ENCODE measurements at regions not wholly inside any gene's neighbourhood (a gene's known extent, or its start where the extent isn't known, plus 50 kb on each side); places are given as distances from the start of the nearest gene placed in this dataset.

DNA sequence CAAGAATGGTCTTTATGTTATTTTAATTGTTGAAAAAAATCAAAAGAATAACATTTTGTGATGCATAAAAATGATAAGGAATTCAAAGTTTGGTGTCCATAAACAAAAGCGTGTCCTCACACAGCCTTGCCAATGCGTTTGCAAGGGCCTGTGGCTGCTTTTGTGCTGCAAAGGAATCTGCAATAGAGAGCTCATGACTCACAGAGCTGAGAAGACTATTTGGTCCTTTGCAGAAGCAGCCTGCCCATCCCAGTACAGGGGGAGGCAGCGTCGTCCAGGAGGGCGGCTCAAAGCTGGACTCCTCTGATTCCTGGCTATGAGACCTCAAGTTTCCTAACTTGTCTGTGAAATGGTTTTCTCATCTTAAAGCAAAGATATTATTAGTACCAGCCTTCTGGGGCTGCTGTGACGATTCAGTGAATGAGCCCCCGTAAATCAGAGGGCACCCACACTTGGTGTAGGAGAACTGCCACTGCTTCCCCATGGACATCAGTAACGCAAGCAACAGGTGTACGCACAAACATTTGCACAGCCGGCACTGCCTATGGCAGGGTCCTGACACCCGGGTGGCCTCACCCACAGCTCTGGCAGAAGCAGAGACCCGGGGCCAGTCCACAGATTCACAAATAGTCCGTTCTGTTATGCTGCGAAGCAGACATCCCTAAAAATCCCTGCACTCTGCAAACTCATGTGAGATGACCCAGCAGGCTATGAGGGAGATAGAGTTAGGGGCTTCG, 70.6 kb upstream of the ASAP2 start:
- no peak for DNase-seq

DNA sequence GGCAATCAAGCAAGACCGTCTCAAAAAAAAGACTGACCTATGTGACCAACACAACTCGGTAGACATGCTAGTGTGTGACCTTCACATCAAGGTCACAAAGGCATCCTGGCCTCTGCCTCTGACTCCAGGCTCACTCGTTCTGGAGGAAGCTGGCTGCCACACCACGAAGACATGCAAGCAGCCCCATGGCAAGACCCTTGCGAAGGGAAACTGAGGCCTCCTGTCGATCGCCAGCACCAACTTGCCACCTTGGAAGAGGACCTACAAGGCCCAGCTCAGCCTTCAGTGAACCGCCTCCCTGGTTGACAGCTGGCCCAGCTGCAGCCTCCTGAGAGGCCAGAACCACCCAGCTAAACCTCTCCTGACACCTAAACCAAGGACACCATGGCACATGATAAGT, 79.3 kb upstream of the ASAP2 start:
- no peak for DNase-seq

DNA sequence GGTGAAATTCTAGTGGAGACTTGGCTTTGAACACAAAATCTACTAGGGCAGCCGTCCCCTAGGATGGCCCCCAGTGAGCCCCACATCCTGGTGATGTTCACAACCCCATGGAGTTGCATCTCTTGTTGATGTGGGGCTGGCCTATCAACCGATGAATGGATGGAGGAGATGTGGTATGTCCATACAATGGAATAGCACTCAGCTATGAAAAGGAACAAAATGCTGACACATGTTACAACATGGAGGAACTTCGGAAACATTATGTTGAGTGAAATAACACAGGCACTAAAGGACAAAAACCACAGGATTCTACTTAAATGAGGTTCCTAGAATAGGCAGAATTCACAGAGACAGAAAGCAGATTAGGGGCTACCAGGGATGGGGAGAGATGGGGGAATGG, 80.1 kb upstream of the ASAP2 start:
- no peak for DNase-seq

DNA sequence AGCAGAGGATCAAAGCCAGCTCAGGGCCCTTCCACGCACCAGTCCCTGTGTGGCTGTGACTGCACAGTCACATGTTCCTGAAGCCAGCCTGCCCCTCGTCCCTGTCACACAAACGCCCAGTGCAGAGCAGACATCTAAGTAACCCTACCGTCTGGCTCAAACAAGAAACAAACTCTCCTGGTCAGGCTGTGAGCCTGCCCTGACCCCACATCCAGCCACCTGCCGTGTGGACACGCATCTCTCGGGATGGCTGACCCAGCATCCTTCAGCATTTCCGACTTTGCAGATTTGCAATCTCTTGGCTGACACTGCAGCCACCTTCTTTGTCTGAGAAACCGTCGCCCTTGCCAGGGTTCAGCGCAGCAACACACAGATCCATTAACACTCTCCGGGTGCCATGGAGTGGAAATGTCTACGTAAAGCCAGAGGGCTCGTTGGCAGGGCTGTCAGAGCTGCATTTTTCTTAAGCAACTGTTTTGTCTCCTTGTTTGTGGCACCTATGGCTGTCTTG, 82.3 kb upstream of the ASAP2 start:
- DNase-seq: no peak

DNA sequence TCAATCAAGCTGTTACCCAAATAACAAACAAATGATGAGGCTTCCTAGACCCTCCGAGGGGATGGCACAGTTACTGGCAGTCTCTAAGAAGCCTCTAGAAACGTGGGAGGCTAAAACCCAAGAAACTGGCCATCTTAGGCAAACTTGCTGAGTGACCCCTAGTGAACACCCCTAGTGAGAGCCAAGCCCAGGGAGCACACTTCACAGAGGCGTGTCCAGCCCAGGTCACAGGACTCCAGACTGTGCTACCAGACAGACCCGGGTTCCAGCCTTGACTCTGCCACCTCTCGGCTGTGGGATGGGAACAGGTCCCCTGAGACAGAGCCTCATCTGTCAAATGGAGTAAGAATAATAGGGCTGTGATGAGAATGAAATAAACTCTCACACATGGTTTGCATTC, 83.5 kb upstream of the ASAP2 start:
- no peak for DNase-seq

DNA sequence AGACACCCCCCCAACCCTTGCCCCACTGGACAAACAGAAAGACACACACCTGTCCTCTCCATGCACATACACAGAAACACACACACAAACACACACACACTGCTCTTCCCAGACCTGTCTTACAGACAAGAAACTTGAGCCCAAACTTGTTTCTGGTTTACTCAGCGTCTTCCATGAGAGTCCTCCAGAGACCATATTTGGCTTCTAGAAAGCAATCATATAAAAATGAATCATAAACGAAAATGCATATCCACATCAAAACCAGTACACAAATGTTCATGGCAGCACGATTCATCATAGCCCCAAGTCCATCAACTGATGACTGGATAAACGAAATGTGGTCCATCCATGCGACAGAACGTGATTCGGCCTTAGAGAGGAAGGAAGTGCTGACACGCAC, 84.2 kb upstream of the ASAP2 start:
- no peak for DNase-seq

DNA sequence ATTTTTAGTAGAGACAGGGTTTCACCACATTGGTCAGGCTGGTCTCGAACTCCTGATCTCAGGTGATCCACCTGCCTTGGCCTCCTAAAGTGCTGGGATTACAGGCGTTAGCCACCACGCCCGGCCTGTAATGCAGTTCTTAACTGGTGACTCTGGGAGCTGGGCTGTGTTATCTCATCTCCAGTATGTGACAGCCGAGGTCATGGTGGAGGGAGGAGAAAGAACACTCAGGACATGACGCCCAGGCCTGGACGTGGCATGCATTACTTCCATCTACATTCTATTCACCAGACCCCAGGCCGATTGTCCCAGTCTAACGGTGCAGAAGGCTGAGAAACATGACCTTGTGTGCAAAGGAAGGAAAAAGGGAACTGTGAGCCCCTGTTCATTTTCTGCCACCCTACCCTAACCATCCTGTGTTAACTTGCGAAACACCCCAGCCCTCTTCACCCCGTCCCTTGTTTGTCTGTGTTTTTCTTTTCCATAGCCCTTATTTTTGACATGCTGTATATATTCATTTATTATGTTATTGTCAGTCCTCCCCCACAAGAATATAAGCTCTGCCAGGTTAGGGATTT, 88.1 kb upstream of the ASAP2 start:
- DNase-seq: no peak

DNA sequence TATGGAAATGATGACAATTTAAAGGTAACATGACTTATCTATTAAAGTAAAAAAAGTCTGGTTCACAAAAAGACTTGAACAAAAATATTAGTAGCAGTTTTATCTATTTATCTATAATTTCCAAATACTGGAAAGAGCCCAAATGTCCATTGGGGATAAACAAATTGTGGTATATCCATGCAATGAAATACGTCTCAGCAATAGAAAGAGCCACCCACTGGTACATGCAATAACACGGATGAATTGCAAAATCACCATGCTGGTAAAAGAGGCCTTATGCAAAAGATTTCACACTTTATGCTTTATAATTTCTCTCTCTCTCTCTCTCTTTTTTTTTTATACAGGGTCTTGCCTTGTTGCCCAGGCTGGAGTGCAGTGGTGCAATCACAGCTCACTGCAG, 91.4 kb upstream of the ASAP2 start:
- no peak for DNase-seq

DNA sequence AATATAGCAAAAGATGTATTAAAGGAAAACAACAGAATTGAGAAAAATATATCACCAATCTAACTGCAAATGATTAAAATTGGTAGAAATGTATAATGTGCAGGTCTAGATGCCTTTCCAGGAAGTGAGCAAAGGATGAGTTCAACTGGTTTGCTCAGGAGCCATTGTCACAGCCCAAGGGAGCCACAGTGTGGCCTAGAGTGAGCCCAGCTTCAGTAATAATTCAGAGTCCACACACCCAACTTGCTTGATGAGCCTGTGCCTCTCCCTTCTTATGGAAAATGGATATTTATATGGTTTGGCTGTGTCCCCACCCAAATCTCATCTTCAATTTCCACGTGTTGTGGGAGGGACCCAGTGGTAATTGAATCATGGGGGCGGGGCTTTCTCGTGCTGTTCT, 92.2 kb upstream of the ASAP2 start:
- no peak for DNase-seq

DNA sequence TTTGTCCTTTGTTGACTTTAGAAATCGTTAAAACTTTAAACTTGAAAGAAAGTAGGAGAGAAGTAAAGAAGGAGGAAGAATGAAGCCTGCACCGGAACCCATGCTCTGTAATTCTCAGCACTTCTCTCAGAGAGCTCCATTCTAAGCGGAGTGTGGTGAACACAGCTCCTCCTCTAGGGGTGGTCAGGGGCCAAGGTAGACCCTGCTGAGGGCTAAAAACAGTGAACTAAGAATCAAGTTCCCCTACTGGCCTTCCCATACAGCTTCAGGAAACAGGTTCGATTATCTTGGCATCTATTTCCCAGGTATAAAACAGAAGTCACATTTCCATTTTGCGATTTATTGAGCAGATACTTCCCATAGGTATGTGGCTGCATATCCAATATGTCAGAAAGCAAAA, 92.7 kb upstream of the ASAP2 start:
- DNase-seq: no peak

DNA sequence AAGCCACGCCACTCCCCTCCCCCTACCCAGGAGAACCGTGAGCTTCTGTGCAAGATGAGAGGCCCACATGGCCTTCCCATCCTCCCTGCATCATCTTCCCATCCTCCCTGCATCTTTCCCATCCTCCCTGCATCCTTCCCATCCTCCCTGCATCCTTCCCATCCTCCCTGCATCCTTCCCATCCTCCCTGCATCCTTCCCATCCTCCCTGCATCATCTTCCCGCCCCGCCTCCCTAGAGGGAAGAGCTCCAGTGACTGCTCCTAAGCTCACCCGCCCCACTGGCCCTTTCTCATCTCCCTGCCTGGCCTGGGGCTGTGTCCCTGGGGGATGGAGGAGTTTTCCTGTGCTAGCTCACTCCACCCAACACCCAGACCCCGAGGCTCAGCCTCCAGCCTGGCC, 93.3 kb upstream of the ASAP2 start:
- DNase-seq: no peak

DNA sequence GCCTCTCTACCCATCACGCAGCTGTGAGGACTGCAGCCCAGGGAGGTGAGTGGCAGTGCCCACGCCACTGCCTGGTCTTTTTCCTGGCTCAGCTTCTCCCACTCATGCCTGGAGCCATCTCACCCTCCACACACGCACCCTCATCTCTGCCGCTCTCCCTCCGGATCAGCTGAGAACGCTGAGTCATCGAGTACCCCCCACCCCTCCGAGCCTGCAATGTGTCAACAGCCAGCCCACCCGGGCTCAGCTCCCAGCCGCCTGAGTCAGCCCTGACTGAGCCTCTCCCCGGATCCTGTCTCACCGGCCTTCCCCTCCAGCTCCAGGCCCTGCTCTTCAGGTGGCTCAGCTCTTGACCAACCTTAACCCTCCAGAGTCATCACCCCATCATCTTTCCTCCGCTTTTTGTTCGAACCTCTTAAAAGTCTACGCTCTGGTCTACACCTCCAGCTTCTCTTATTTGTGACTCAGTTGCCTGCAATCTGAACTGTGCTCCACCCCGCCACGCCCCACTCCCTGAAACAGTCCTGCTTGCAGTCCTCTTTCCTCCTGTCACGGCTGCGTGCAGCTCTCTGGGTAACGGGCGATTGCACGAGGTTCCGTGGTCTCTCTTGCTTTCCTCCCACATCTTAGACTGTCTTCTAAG, 94.4 kb upstream of the ASAP2 start:
- no peak for DNase-seq

DNA sequence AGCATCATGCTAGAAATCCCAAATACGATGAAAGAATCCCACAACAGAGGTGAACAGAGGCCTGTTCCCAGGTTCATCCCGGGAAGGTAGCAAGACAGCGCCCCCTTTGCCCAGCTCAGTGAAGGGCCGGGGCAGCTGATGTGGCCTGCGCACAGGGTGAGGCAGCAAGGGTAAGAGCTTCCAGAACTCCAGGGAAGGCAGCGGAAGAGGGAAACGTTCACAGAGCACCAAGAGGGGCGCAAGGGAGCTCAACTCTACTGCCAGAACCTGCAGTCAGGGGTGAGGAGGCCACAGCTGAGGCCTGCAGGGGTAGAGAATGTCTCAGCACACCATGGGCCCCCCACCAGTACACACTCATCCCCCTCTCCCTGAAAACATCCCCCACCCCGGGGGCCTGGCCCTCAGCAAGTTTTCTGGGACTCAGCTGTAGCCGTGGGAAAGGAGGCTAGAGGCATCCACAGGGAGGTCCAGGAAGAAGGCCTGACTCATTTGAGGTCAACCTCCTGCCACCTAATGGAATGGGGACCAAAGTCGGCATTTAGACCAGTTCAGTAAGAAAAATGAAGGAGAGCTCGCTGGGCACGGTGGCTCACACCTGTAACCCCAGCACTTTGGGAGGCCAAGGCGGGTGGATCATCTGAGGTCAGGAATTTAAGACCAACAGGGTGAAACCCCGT, 95.6 kb upstream of the ASAP2 start:
- no peak for DNase-seq

DNA sequence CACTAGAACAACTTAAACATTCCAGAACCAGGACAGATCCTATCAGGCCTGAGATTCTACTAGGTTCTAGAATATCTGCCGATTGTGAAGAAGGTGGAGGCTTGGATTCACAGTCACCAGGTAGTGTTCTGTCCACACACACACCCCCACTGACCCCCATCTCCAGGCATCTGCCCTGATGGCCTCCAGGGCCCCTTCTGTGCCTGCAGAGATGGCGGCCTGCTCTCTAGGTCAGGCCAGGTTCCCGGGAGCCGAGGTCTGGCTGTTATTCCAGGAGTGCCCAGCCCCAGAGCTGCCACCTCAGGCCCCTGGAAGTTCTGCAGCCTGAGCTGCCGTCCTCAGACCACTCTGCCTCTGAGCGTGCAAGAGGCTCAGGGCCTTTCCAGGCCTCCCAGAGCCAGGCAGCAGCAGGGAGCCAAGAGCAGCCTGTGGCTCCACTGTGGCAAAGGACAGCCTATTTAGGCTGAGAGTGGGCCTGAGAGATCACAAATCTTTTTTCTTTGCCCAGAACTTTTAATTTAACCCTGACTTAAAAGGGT, 96.2 kb upstream of the ASAP2 start:
- DNase-seq: no peak

DNA sequence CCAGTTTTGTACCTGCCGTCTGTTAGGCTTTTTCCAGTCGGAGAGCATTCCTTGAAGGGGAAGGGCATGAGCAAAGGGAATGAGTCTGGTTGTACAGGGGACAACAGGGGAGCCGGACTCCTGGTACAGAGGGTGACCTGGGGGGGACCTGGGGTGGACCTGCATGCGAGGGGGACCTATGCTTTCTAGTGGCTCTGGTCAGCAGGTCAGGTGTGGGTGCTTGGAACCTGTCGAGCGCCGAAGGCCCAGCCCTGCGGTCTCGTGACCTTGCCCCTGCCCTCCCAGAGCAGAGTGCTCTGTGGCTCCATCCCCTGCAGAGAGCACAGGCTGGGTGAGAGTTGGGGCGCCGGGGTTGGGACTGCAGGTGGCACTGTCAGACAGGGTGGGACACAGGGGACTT, 96.7 kb upstream of the ASAP2 start:
- DNase-seq: no peak

DNA sequence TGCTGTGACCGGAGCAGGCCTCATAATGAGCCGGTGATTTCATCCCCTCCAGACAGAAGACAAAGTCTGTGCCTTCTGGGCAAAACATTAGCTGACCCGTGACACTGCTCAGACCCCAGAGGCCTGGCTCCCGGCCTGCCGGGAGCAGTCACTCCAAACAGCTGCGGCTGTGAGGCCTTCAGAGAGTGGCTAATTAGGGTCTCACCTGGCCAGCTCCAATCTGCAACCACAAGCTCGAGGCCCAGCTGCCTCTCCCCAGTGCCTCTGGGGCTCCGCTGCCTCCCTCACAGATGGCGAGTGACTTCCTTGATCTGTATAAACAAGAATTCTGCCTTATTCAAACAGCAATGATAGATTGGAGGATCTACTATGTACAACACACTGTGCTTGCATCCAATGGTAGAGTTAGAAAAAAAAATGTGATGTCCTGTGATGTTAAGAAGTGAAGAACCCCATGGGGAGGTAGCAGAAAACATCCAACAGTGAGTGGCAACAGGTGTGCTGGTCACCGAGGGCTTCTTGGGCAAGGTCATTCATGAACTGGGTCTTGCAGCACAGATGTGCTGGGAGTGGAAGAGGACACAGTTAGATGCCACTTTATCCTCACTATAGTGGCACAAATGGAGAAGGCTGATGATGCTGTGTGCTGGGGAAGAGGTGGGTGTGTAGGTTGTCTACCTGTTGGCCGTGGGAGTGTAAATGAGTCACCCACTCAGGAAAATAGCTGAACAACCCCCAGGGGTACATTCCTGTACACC, 98.2 kb upstream of the ASAP2 start:
- no peak for DNase-seq

DNA sequence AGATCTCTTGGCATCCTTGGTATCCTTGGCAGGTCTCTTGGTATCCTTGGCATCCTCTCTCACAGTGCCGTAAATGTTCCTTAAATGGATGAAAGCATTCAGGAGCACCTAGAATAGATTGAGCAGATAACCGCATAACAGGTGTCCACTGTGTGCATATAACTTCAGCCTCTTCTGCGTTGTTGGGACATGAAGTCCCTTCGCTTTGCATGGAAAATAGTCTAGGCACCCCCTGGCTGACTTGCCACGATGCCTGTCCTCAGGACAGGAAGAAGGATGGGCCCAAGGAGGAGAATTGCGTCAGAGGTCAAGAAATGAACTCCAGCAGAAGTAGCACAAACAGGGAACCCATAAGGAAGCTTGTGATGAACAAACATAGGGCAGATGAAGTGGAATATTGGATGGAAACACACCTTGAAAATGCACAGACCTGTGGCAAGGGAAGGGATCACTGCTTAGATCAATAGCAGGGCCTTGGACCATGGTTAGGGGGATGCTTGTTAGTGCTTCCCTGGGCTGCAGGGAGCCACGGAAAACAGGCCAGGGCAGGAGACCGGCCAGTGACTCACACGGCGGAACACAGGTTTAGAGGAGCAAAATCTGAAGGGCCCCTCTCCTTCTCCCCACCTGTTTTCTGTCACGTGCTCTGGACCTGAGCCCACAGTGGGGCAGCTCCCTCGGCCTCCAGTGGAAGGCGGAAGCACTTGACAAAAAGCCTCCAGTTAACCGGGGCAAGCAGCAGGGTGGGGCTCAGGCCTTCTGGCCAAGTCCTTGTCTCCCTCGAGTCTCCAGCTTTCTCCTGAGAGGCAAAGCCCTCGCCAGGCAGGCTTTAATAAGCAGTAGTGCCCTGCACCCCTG, 99.2 kb upstream of the ASAP2 start:
- no peak for DNase-seq

DNA sequence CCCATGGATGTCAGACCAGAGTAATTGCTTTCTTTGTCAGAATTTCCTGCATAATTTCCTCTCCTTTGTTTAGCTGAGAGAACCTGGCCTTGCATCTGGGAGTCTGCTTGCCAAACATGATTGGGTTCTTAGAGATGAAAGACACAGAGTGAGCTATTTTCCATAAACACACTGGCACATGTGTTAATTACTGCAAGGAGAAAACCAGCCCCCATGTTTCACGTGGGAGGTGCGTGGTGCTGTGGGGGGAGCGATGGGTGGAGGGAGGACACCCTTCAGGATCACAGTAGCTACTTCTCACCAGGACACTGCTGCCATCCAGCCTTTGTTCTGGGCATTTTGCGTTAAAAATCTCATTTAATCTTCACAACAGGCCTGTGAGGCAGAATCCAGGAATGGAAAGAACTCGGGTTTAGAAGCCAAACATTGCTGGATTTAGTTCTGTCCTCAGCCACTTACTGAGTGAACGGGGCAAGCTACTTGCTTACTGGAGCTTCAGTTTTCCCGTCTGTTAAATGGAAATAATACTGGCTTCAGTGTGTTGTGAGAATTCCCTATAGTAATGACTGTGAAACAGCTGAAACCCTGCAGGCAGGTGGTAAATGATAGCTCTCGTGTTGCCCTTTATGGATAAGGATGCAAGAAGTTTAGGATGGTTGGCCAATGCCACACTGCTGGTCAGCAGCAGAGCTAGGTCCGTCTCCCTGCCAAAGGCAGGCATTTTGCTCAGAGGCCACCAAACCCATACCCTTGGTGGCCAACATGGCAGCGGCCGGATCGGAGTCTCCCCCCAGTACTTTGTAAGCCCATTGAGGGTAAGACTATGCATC, 100.1 kb upstream of the ASAP2 start:
- DNase-seq: no peak

DNA sequence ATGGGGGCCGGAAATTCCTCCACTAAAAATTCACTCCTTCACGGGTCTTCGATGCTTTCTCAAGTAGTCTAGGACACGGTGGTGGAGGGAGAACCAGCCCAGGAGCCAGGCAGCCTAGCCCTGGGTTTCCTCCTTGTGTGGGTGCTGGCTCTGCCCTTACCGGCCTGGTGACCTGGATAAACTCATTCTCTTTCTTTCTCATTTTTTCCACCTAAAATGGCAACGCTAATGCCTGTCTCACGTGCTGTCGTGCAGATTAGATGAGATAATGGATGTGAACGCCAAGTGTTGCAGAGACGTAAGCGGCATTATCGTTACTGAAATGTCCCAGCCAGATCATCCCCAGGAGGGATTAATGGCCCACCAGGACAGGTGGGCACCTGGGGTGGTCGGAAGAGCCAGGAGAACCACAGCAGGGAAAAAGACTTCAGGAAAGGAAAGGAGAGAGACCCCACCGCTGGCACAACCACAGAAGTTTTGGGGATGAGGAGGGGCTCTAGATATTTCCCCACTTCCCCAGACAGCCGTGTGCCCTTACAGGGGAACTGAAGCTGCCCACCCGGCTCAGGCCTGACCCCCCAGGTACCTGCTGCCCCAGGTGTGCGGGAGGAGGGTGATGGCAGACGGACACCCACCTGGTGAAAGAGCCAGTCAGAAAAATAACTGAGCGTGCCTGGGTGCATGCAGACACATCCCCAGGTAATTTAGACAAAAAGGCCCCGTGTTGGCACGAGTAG, 100.8 kb upstream of the ASAP2 start:
- no peak for DNase-seq

DNA sequence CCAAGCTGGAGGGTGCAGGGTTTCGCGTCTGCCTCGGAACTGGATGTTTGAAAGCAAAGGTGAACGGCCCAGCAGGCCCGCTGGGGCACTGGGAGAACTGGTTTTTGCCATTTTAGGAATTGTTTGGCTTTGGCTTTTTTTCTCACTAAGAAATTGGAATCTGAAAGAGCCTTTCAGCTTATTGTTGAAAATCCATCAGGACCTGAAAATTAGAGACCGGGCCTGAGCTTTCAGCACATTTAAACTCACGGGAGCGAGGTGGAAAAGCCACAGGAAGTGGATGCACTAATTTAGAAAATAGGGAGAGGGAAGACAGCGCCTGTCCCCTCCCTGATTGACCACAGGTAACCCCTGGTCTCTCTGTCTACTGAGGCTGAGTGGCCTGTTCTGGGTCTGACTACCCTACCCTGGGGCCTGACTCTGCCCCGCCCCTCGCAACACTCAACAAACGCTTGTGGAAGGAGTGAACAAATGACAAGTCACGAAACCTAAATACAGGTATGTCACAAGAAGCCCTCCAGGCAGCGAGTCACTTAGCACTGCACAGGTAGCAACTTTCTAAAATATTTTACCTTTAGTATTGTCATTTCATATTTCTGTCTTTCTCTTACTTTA, 100.3 kb upstream of the MBOAT2 start:
- no peak for DNase-seq
